Liver (tissue), 8 donors: ENCODE measurements at regions not wholly inside any gene's neighbourhood (a gene's known extent, or its start where the extent isn't known, plus 50 kb on each side); places are given as distances from the start of the nearest gene placed in this dataset.

Experiments used
- DNase-seq: peaks from one replicate; pipeline ENCODE4 v3.0.0-alpha.2; 2017; ENCODE audit warnings: low spot score
- H3K27ac ChIP-seq, 2 donors: one replicate each; pipeline ENCODE4 v1.7.0; 2013; ENCODE audit warnings: inconsistent platforms in 2 of 2, low read length in 2 of 2, control low read depth in 1 of 2, low read depth in 1 of 2, mild to moderate bottlenecking in 1 of 2
- H3K27me3 ChIP-seq, 4 donors: one replicate each; pipeline versions ENCODE4 v1.6.1 to v1.7.0; 2013; ENCODE audit warnings: low read length in 3 of 4, inconsistent platforms in 1 of 4, mild to moderate bottlenecking in 1 of 4, moderate library complexity in 1 of 4; ENCODE audit not compliant: control insufficient read depth in 4 of 4, insufficient read depth in 4 of 4
- H3K36me3 ChIP-seq, 4 donors: one replicate each; pipeline versions ENCODE4 v1.6.1 to v1.7.0; 2013; ENCODE audit warnings: low read length in 3 of 4, mild to moderate bottlenecking in 3 of 4, low read depth in 1 of 4, moderate library complexity in 1 of 4; ENCODE audit not compliant: control insufficient read depth in 4 of 4, insufficient read depth in 3 of 4
- H3K4me1 ChIP-seq, 4 donors: one replicate each; pipeline versions ENCODE4 v1.6.1 to v1.7.0; 2013; ENCODE audit warnings: low read length in 3 of 4, mild to moderate bottlenecking in 3 of 4, moderate library complexity in 1 of 4; ENCODE audit not compliant: control insufficient read depth in 4 of 4, insufficient read depth in 4 of 4
- H3K4me3 ChIP-seq, 3 donors: one replicate each; pipeline versions ENCODE4 v1.6.1 to v1.7.0; 2013; ENCODE audit warnings: low read length in 3 of 3, control low read depth in 1 of 3, low read depth in 1 of 3, mild to moderate bottlenecking in 1 of 3
- H3K9ac ChIP-seq, 2 donors: one replicate each; pipeline ENCODE4 v1.7.0; 2013; ENCODE audit warnings: low read length in 2 of 2, mild to moderate bottlenecking in 2 of 2, moderate library complexity in 2 of 2, control low read depth in 1 of 2, low read depth in 1 of 2
- H3K9me3 ChIP-seq, 4 donors: one replicate each; pipeline versions ENCODE4 v1.6.1 to v1.7.0; 2013; ENCODE audit warnings: low read length in 3 of 4; ENCODE audit not compliant: control insufficient read depth in 4 of 4
- ATF3 ChIP-seq: IDR thresholded peaks from 2 replicates; pipeline ENCODE4 v1.6.1; 2016; ENCODE audit warnings: antibody characterized with exemption
- CTCF ChIP-seq: fragments of 150-350 bp; IDR thresholded peaks from 2 replicates; pipeline ENCODE4 v1.5.1; 2017; ENCODE audit warnings: improper control_type of control experiment, low read depth, low read length; ENCODE audit not compliant: missing input control
- EGR1 ChIP-seq, 2 donors: IDR thresholded peaks; 2 replicates each; pipeline ENCODE4 v1.6.1; 2016 to 2018; ENCODE audit warnings: antibody characterized with exemption in 2 of 2, low read depth in 2 of 2
- FOXA1 ChIP-seq: IDR thresholded peaks from 2 replicates; pipeline ENCODE4 v1.6.1; 2016; ENCODE audit warnings: antibody characterized with exemption
- FOXA2 ChIP-seq: IDR thresholded peaks from 2 replicates; pipeline ENCODE4 v1.6.1; 2016; ENCODE audit warnings: antibody characterized with exemption
- GABPA ChIP-seq, 2 donors: IDR thresholded peaks in 1 of 2; conservative IDR thresholded peaks in 1 of 2; 2 replicates each; pipeline ENCODE4 v1.6.1; 2016; ENCODE audit warnings: antibody characterized with exemption in 2 of 2, mild to moderate bottlenecking in 1 of 2, moderate library complexity in 1 of 2
- HNF4A ChIP-seq, 2 donors: conservative IDR thresholded peaks; 2 replicates each; pipeline ENCODE4 v1.6.1; 2016; ENCODE audit warnings: antibody characterized with exemption in 2 of 2, mild to moderate bottlenecking in 2 of 2
- HNF4G ChIP-seq: IDR thresholded peaks from 2 replicates; pipeline ENCODE4 v1.6.1; 2016; ENCODE audit warnings: antibody characterized with exemption
- JUND ChIP-seq, 2 donors: IDR thresholded peaks; 2 replicates each; pipeline ENCODE4 v1.6.1; 2016; ENCODE audit warnings: antibody characterized with exemption in 2 of 2
- MAX ChIP-seq: IDR thresholded peaks from 2 replicates; pipeline ENCODE4 v1.6.1; 2016; ENCODE audit warnings: antibody characterized with exemption
- NR2F2 ChIP-seq: IDR thresholded peaks from 2 replicates; pipeline ENCODE4 v1.6.1; 2016; ENCODE audit warnings: antibody characterized with exemption
- RAD21 ChIP-seq, 2 donors: IDR thresholded peaks; 2 replicates each; pipeline ENCODE4 v1.6.1; 2016; ENCODE audit warnings: antibody characterized with exemption in 2 of 2, mild to moderate bottlenecking in 2 of 2
- REST ChIP-seq: IDR thresholded peaks from 2 replicates; pipeline ENCODE4 v1.6.1; 2016; ENCODE audit warnings: antibody characterized with exemption, mild to moderate bottlenecking
- RXRA ChIP-seq, 2 donors: IDR thresholded peaks; 2 replicates each; pipeline ENCODE4 v1.6.1; 2017 to 2018; ENCODE audit warnings: antibody characterized with exemption in 2 of 2, mild to moderate bottlenecking in 1 of 2
- SP1 ChIP-seq: IDR thresholded peaks from 2 replicates; pipeline ENCODE4 v1.6.1; 2018; ENCODE audit warnings: antibody characterized with exemption, mild to moderate bottlenecking
- TAF1 ChIP-seq: conservative IDR thresholded peaks from 2 replicates; pipeline ENCODE4 v1.6.1; 2016; ENCODE audit warnings: antibody characterized with exemption, mild to moderate bottlenecking
- YY1 ChIP-seq: IDR thresholded peaks from 2 replicates; pipeline ENCODE4 v1.6.1; 2016; ENCODE audit warnings: antibody characterized with exemption, mild to moderate bottlenecking
- ZBTB33 ChIP-seq: IDR thresholded peaks from 2 replicates; pipeline ENCODE4 v1.6.1; 2016; ENCODE audit warnings: antibody characterized with exemption
- WGBS: extraction: QIAGEN DNeasy Blood & Tissue Kit; methylation state at CpG from one replicate; pipeline ENCODE4 v1.1.7; 2013; 5-methylcytosine and 5-hydroxymethylcytosine counted together
- donor health status: healthy.
- donor health status: healthy.
- donor health status: healthy.
- donor health status: healthy.
- donor health status: healthy.

- Histone ChIP-seq H3K9ac (no peak overlapping the region), H3K36me3 (no peaks in the 10 kb centered on the region), H3K4me1 (no peaks in the 10 kb centered on the region), H3K27me3 (no peaks in the 10 kb centered on the region), H3K9me3 (peaks cover 0 to 6% (median 4%) of the 10 kb centered on the region in 4 donors), H3K4me3 (no peak overlapping the region), H3K27ac (no peak overlapping the region)
- TF ChIP-seq FOXA2 = no peak
- TF ChIP-seq YY1 = no peak
- no peak for TF ChIP-seq SP1
- TF ChIP-seq ATF3 = no peak
- no peak for TF ChIP-seq ZBTB33
- no peak for TF ChIP-seq HNF4A (conservative IDR thresholded peaks at IDR 0.05)
- TF ChIP-seq CTCF = no peak
- TF ChIP-seq EGR1 (IDR thresholded peaks at IDR 0.05; ENCODE audit: low read depth in 2 of 2) = no peak
- no peak for TF ChIP-seq REST
- no peak for TF ChIP-seq HNF4G
- no peak for TF ChIP-seq RXRA (IDR thresholded peaks at IDR 0.05)
- no peak for TF ChIP-seq GABPA (IDR thresholded peaks at IDR 0.05 in 1 of 2, conservative IDR thresholded peaks at IDR 0.05 in 1 of 2)
- no peak for TF ChIP-seq MAX
- no peak for TF ChIP-seq TAF1
- TF ChIP-seq NR2F2 = no peak
- no peak for TF ChIP-seq RAD21 (IDR thresholded peaks at IDR 0.05)
- no peak for TF ChIP-seq JUND (IDR thresholded peaks at IDR 0.05)
- no peak for TF ChIP-seq FOXA1
- WGBS = 46% methylated on average over 3 of the region's 3 CpGs
- DNase-seq = no peak
These were observed 348.5 kb upstream of the DDHD1 start for GRCh38 chr14:53501361-53502211.
